ENCODE measurements at regions not wholly inside any gene's neighbourhood (a gene's known extent, or its start where the extent isn't known, plus 50 kb on each side); places are given as distances from the start of the nearest gene placed in this dataset.

DNA sequence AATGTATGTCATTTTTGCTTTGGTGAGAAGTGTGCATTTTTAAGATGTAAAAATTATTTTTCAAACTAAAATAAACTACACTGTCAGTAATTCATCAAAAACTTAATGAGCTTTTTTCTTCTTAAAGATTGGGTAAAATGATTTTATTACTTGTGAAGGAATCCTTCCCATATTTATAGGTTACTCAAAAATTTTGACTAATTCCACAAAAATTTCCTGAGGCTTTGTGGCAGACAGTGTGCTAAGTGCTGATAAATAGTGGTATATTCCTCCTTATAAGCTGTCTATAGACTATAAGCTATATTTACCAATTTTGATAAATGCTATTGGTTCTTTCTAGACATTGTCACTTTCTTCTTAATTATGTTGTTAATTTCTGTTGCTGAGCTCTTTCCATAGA is 284.5 kb upstream of the SEMA6D start:
- TF ChIP-seq, protein P1, sequence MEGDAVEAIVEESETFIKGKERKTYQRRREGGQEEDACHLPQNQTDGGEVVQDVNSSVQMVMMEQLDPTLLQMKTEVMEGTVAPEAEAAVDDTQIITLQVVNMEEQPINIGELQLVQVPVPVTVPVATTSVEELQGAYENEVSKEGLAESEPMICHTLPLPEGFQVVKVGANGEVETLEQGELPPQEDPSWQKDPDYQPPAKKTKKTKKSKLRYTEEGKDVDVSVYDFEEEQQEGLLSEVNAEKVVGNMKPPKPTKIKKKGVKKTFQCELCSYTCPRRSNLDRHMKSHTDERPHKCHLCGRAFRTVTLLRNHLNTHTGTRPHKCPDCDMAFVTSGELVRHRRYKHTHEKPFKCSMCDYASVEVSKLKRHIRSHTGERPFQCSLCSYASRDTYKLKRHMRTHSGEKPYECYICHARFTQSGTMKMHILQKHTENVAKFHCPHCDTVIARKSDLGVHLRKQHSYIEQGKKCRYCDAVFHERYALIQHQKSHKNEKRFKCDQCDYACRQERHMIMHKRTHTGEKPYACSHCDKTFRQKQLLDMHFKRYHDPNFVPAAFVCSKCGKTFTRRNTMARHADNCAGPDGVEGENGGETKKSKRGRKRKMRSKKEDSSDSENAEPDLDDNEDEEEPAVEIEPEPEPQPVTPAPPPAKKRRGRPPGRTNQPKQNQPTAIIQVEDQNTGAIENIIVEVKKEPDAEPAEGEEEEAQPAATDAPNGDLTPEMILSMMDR (IDR thresholded peaks at IDR 0.05; ENCODE audit: low read depth, low read length): no peak
- DNase-seq (ENCODE audit: extremely low read depth, low read depth): no peak

DNA sequence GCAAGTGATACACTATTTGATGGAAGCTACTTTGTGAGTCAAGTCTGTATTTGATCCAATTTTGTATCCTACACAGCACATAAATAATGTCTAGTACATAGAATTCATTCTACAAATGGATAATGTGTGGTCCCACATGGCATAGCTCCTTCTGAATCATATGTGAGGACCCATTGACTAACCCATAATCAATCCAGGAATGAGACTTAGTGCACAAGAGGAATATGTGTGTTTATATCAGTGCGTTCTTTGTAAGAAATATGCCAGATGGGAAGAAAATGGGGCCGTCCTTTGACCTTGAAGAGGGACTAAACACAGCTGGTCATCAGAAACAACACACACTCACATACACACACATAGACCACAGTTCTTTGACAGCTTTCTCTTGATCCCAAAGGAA is 282.7 kb upstream of the SEMA6D start:
- no peak for DNase-seq (ENCODE audit: extremely low read depth, low read depth)
- TF ChIP-seq, protein P1 (IDR thresholded peaks at IDR 0.05; ENCODE audit: low read depth, low read length): no peak

DNA sequence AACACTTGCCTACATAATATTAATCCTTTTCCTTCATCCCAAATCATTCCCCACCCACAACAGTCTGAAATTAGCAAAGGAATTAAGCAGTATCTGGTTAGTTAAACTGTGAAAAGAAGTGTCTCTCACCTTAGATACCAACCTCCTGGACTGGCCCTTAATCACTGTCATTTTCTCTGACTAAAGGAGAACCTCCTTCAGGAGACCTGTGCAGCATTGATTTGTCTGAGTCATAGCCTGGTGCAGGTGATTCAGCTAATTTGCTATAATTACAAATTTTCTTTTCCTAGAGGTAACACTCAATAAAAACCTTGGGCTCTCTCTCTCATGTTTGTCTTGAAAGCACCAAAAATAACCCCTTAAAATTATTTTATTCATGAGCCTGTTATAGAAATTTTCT is 279.8 kb upstream of the SEMA6D start:
- DNase-seq (ENCODE audit: extremely low read depth, low read depth): no peak

DNA sequence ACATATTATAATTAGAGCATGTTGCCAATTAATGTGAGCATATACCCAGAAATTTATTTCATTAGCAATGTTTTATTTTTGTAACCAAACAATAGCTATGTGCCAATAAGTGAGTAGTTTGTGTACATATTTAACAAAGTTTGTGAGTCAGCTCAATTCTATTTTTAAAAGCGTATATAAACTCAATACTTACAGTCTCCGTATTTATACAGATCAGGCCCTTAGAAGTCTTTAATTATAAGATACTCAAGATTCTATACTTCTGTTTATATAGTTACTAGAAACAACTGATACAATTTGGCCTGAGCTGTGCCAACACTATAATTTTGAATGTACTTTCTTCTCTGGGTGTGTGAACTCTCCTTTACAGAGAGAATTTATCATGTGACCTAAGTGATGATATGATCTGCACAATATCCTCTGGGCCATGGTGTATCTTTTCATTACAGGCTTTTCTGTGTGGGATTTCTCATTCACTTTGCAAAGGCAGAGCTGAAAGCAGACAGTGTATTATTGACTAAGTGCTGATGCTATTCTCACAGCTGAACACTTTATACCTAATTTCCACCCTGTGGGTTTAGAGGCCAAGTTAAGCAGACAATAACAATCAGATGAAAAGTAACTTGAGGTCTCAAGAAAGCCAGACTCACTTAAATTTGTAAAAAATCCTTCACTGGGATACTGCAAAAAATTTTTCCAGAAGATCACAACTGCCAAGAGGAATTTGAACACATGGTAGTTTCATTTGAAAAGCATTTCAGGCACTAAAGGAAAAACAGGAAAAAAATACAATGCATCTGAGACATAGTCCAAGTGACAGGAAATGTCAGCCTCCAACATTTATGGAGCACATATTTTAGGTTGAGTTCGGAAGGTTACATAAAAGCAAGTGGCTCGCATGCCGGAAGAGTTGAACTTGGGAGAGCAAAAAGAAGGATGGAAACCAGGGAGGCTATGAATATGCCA is 277.9 kb upstream of the SEMA6D start:
- no peak for DNase-seq (ENCODE audit: extremely low read depth, low read depth)
- TF ChIP-seq, protein P1 (IDR thresholded peaks at IDR 0.05; ENCODE audit: low read depth, low read length): no peak

More for the DNA sequence above, 279.8 kb upstream of the SEMA6D start:
- TF ChIP-seq, protein P1 (IDR thresholded peaks at IDR 0.05; ENCODE audit: low read depth, low read length): no peak

DNA sequence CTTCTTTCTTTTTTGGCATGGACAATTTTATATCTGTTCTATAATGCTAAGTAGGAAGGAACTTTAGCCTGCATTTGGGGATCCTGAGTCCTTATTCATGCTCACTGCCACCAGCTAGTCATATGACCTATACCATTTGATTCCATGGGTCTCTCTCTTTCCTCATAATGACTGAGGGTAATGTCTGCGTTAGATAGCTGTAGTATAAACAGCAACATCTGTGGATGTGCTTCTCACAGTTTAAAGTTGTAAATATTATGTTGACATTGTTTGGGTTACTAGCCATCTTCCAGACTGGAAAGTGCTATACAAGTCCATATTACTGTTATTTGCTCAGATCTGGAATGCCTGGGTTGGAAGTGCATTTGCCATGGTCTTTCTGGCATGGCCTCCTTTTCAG is 274.9 kb upstream of the SEMA6D start:
- TF ChIP-seq, protein P1 (IDR thresholded peaks at IDR 0.05; ENCODE audit: low read depth, low read length): no peak

DNA sequence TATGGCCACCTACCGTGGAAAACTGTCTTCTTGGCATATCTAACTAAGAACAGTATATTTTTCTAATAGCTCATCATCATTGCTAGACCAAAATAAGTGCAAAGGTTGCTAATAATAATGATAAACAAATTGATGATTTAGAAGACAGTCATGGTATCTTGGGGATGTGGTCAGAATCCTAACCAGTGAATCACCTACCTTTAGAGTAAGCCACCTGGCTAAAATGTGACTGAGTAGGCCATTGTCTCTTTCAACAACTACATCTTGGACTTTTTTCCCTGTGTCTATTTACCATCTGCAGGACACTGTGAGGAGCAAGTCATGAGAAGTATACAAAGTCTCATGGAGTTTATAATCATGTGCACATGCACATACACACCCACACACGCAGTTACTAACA is 273.5 kb upstream of the SEMA6D start:
- TF ChIP-seq, protein P1 (IDR thresholded peaks at IDR 0.05; ENCODE audit: low read depth, low read length): no peak
- DNase-seq (ENCODE audit: extremely low read depth, low read depth): no peak

More for the DNA sequence above, 274.9 kb upstream of the SEMA6D start:
- no peak for DNase-seq (ENCODE audit: extremely low read depth, low read depth)

DNA sequence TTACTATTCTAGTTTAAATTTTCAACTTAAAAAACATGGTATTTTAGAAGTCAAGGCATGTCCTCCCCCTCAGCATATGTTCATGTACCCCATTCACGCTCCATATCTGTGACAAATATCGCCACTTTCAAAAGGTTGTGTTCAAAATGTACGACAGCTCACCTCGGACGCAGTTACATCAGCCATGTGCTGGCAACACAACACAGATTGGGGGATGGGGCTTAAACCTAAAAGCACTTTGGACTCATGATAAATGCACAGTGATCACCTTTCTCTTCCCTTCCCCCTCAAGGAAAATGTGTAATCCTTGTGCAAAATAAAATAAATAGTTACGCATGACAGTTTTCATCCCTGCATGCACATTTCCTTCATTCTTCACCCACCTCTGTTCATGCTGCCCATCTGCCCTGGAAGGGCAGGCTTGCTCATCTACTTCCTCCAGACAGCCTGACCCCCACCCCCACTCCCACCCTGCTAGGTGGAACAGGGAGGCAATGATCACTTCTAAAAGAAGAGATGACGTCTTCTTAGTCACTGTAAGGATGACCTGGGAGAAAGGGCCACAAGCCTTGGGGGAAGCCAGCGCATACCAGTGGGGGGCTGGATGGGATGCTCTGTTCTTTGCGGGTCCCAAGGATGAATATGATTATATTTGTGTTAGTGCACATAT is 271.4 kb upstream of the SEMA6D start:
- TF ChIP-seq, protein P1 (IDR thresholded peaks at IDR 0.05; ENCODE audit: low read depth, low read length): no peak
- no peak for DNase-seq (ENCODE audit: extremely low read depth, low read depth)

Measured in AG09319 (cell line).